Stomach (tissue), 4 donors: ENCODE measurements at regions not wholly inside any gene's neighbourhood (a gene's known extent, or its start where the extent isn't known, plus 50 kb on each side); places are given as distances from the start of the nearest gene placed in this dataset.

Experiments
- CTCF ChIP-seq, 7 experiments: fragments of 450-650 bp in 4 of 7; fragments of 200-600 bp in 3 of 7; sonication (generic) in 3 of 7; IDR thresholded peaks; one replicate each; pipeline ENCODE4 v1.5.1; 2016 to 2019; ENCODE audit warnings: antibody characterized with exemption in 7 of 7, control low read depth in 2 of 7, mild to moderate bottlenecking in 1 of 7
- EP300 ChIP-seq: sonication (generic); formaldehyde crosslinking; IDR thresholded peaks from one replicate; pipeline ENCODE4 v1.6.1; 2017; ENCODE audit warnings: antibody characterized with exemption
- POLR2A ChIP-seq, 4 donors: fragments of 450-650 bp; IDR thresholded peaks; one replicate each; pipeline ENCODE4 v1.6.1; 2016; ENCODE audit warnings: antibody characterized with exemption in 4 of 4, control low read depth in 2 of 4, mild to moderate bottlenecking in 1 of 4, moderate library complexity in 1 of 4
- POLR2AphosphoS5 ChIP-seq, 3 donors: sonication (generic); formaldehyde crosslinking; IDR thresholded peaks; one replicate each; pipeline ENCODE4 v1.6.1; 2016; ENCODE audit warnings: antibody characterized with exemption in 3 of 3

- TF ChIP-seq CTCF (IDR thresholded peaks at IDR 0.05) (no peak), EP300 (no peak), POLR2A (IDR thresholded peaks at IDR 0.05) (no peak), POLR2AphosphoS5 (IDR thresholded peaks at IDR 0.05) (no peak)
These were observed 227.3 kb downstream of the XPNPEP1 start for GRCh38 chr10:109695988-109696387.
